WTC11 (cell line): ENCODE measurements at regions not wholly inside any gene's neighbourhood (a gene's known extent, or its start where the extent isn't known, plus 50 kb on each side); places are given as distances from the start of the nearest gene placed in this dataset.

Experiments used
- ATAC-seq: fragments of 200-7000 bp; cut with Tn5 transposase; 2 replicates; pipeline ENCODE4 v1.10.0; 2021; ENCODE audit warnings: mild to moderate bottlenecking, moderate library complexity
- CTCF ChIA-PET: fragments of 300-600 bp; sonication (Branson Sonifier 250); formaldehyde crosslinking; loops from one replicate; lab custom pipeline; 2021; ENCODE audit warnings: antibody characterized with exemption; lab: Charles Lee
- POLR2A ChIA-PET: fragments of 350-600 bp; sonication (Branson Sonifier 250); formaldehyde crosslinking; loops from one replicate; lab custom pipeline; 2021; ENCODE audit warnings: antibody characterized with exemption; lab: Charles Lee
- DNase-seq: peaks from one replicate; pipeline ENCODE4 v3.0.0; 2021; ENCODE audit warnings: low spot score
- H3K27ac Mint-ChIP-seq: 2 replicates; pipeline ENCODE4 v1.8.0; 2021; ENCODE audit warnings: mixed read lengths
- H3K27me3 Mint-ChIP-seq: 2 replicates; pipeline ENCODE4 v1.8.0; 2021; ENCODE audit warnings: low read depth, mild to moderate bottlenecking, moderate library complexity, mixed read lengths
- H3K36me3 Mint-ChIP-seq: 2 replicates; pipeline ENCODE4 v1.8.0; 2021; ENCODE audit warnings: mixed read lengths
- H3K4me1 Mint-ChIP-seq: 2 replicates; pipeline ENCODE4 v1.8.0; 2022; ENCODE audit warnings: mixed read lengths
- H3K4me3 Mint-ChIP-seq: 2 replicates; pipeline ENCODE4 v1.8.0; 2021; ENCODE audit warnings: mild to moderate bottlenecking, moderate library complexity, mixed read lengths
- H3K9me3 Mint-ChIP-seq: 2 replicates; pipeline ENCODE4 v1.8.0; 2021; ENCODE audit warnings: mixed read lengths
- CBFB ChIP-seq: sonication (generic); formaldehyde crosslinking; IDR thresholded peaks from 2 replicates; pipeline ENCODE4 v1.8.1; 2022; ENCODE audit warnings: mild to moderate bottlenecking, low read depth, missing genetic modification reagents
- CREM ChIP-seq: sonication (generic); formaldehyde crosslinking; IDR thresholded peaks from 2 replicates; pipeline ENCODE4 v1.8.1; 2022; ENCODE audit warnings: mild to moderate bottlenecking, missing genetic modification reagents, moderate library complexity
- KAT7 ChIP-seq: sonication (generic); formaldehyde crosslinking; IDR thresholded peaks from 2 replicates; pipeline ENCODE4 v1.8.1; 2023; ENCODE audit warnings: missing genetic modification reagents, mild to moderate bottlenecking, borderline replicate concordance
- MLX ChIP-seq: sonication (generic); formaldehyde crosslinking; IDR thresholded peaks from 2 replicates; pipeline ENCODE4 v1.8.1; 2023; ENCODE audit warnings: mild to moderate bottlenecking, missing genetic modification reagents, moderate library complexity
- MYBL2 ChIP-seq: sonication (generic); formaldehyde crosslinking; IDR thresholded peaks from 2 replicates; pipeline ENCODE4 v1.8.1; 2023; ENCODE audit warnings: mild to moderate bottlenecking, moderate library complexity, missing genetic modification reagents
- SOX15 ChIP-seq: fragments of 250-450 bp; sonication (Bioruptor Pico); IDR thresholded peaks from 2 replicates; pipeline ENCODE4 v1.9.0; 2021; ENCODE audit warnings: mild to moderate bottlenecking
- SP1 ChIP-seq: sonication (generic); formaldehyde crosslinking; conservative IDR thresholded peaks from 2 replicates; pipeline ENCODE4 v1.8.1; 2022; ENCODE audit warnings: missing genetic modification reagents
- USF1 ChIP-seq: sonication (generic); formaldehyde crosslinking; IDR thresholded peaks from 2 replicates; pipeline ENCODE4 v1.8.0; 2022; ENCODE audit warnings: mild to moderate bottlenecking, missing genetic modification reagents
- ZBTB21 ChIP-seq: sonication (generic); formaldehyde crosslinking; IDR thresholded peaks from 2 replicates; pipeline ENCODE4 v1.8.1; 2023; ENCODE audit warnings: mild to moderate bottlenecking, missing genetic modification reagents, borderline replicate concordance
- ZMAT4 ChIP-seq: fragments of 250-450 bp; sonication (Bioruptor Pico); IDR thresholded peaks from 2 replicates; pipeline ENCODE4 v1.9.0; 2021; ENCODE audit warnings: mild to moderate bottlenecking
- ZNF396 ChIP-seq: fragments of 250-450 bp; sonication (Bioruptor Pico); IDR thresholded peaks from 2 replicates; pipeline ENCODE4 v1.8.0; 2021; ENCODE audit warnings: mild to moderate bottlenecking, moderate library complexity, borderline replicate concordance
- ZNF416 ChIP-seq: fragments of 250-450 bp; sonication (Bioruptor Pico); IDR thresholded peaks from 2 replicates; pipeline ENCODE4 v1.9.0; 2021; ENCODE audit warnings: mild to moderate bottlenecking, inconsistent platforms
- TF ChIP-seq, protein P1 (sequence below): sonication (generic); formaldehyde crosslinking; IDR thresholded peaks from 2 replicates; pipeline ENCODE4 v1.8.0; 2022; ENCODE audit warnings: missing genetic modification reagents
- TF ChIP-seq, protein P2 (sequence below): sonication (generic); formaldehyde crosslinking; conservative IDR thresholded peaks from 2 replicates; pipeline ENCODE4 v1.8.1; 2023; ENCODE audit warnings: mild to moderate bottlenecking, low read depth, missing genetic modification reagents, moderate library complexity
- TF ChIP-seq, protein P3 (sequence below): sonication (generic); formaldehyde crosslinking; IDR thresholded peaks from 2 replicates; pipeline ENCODE4 v1.8.1; 2023; ENCODE audit warnings: mild to moderate bottlenecking, missing genetic modification reagents
- TF ChIP-seq, protein P4 (sequence below): fragments of 250-450 bp; sonication (Bioruptor Pico); IDR thresholded peaks from 2 replicates; pipeline ENCODE4 v2.1.2; 2022; ENCODE audit warnings: mild to moderate bottlenecking, moderate library complexity
- TF ChIP-seq, protein P5 (sequence below): sonication (generic); formaldehyde crosslinking; IDR thresholded peaks from 2 replicates; pipeline ENCODE4 v1.8.0; 2022; ENCODE audit warnings: mild to moderate bottlenecking, missing genetic modification reagents

- TF ChIP-seq, protein P1, sequence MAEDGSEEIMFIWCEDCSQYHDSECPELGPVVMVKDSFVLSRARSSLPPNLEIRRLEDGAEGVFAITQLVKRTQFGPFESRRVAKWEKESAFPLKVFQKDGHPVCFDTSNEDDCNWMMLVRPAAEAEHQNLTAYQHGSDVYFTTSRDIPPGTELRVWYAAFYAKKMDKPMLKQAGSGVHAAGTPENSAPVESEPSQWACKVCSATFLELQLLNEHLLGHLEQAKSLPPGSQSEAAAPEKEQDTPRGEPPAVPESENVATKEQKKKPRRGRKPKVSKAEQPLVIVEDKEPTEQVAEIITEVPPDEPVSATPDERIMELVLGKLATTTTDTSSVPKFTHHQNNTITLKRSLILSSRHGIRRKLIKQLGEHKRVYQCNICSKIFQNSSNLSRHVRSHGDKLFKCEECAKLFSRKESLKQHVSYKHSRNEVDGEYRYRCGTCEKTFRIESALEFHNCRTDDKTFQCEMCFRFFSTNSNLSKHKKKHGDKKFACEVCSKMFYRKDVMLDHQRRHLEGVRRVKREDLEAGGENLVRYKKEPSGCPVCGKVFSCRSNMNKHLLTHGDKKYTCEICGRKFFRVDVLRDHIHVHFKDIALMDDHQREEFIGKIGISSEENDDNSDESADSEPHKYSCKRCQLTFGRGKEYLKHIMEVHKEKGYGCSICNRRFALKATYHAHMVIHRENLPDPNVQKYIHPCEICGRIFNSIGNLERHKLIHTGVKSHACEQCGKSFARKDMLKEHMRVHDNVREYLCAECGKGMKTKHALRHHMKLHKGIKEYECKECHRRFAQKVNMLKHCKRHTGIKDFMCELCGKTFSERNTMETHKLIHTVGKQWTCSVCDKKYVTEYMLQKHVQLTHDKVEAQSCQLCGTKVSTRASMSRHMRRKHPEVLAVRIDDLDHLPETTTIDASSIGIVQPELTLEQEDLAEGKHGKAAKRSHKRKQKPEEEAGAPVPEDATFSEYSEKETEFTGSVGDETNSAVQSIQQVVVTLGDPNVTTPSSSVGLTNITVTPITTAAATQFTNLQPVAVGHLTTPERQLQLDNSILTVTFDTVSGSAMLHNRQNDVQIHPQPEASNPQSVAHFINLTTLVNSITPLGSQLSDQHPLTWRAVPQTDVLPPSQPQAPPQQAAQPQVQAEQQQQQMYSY (CRISPR knock-in tag), result no peak
These were observed 501.8 kb upstream of the PKDCC start (continued) for GRCh38 chr2:41546031-41546430.

- H3K27ac Mint-ChIP-seq, result no peak overlapping the region
- no peaks in the 10 kb centered on the region for H3K4me1 Mint-ChIP-seq
- POLR2A ChIA-PET, result no interaction called here
- 0 out of 2 replicates have a peak, but pooled peaks cover 3% of the 10 kb centered on the region for H3K27me3 Mint-ChIP-seq
- H3K36me3 Mint-ChIP-seq, result 0 out of 2 replicates have a peak, but pooled peaks cover 3% of the 10 kb centered on the region
- DNase-seq (no peak), ATAC-seq (no peak)
- no peak overlapping the region for H3K4me3 Mint-ChIP-seq
- CTCF ChIA-PET, result no interaction called here
- peaks cover 9% of the 10 kb centered on the region for H3K9me3 Mint-ChIP-seq
- TF ChIP-seq SP1 (CRISPR knock-in tag) (no peak), ZBTB21 (no peak)
- TF ChIP-seq, protein P2, sequence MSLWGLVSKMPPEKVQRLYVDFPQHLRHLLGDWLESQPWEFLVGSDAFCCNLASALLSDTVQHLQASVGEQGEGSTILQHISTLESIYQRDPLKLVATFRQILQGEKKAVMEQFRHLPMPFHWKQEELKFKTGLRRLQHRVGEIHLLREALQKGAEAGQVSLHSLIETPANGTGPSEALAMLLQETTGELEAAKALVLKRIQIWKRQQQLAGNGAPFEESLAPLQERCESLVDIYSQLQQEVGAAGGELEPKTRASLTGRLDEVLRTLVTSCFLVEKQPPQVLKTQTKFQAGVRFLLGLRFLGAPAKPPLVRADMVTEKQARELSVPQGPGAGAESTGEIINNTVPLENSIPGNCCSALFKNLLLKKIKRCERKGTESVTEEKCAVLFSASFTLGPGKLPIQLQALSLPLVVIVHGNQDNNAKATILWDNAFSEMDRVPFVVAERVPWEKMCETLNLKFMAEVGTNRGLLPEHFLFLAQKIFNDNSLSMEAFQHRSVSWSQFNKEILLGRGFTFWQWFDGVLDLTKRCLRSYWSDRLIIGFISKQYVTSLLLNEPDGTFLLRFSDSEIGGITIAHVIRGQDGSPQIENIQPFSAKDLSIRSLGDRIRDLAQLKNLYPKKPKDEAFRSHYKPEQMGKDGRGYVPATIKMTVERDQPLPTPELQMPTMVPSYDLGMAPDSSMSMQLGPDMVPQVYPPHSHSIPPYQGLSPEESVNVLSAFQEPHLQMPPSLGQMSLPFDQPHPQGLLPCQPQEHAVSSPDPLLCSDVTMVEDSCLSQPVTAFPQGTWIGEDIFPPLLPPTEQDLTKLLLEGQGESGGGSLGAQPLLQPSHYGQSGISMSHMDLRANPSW (CRISPR knock-in tag), result no peak
- TF ChIP-seq, protein P3, sequence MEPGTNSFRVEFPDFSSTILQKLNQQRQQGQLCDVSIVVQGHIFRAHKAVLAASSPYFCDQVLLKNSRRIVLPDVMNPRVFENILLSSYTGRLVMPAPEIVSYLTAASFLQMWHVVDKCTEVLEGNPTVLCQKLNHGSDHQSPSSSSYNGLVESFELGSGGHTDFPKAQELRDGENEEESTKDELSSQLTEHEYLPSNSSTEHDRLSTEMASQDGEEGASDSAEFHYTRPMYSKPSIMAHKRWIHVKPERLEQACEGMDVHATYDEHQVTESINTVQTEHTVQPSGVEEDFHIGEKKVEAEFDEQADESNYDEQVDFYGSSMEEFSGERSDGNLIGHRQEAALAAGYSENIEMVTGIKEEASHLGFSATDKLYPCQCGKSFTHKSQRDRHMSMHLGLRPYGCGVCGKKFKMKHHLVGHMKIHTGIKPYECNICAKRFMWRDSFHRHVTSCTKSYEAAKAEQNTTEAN, result no peak
- TF ChIP-seq, protein P1 (CRISPR knock-in tag), result no peak
These were observed 479.2 kb upstream of the PKDCC start for GRCh38 chr2:41568648-41569047.

GRCh38 chr2:41572154-41572553 lies 475.7 kb upstream of the PKDCC start:
- ChIA-PET CTCF (no interaction called here), POLR2A (no interaction called here)
- no peak for DNase-seq
- Mint-ChIP-seq H3K4me1 (no peaks in the 10 kb centered on the region), H3K4me3 (no peak overlapping the region), H3K36me3 (0 out of 2 replicates have a peak, but pooled peaks cover 3% of the 10 kb centered on the region), H3K9me3 (peaks cover 9% of the 10 kb centered on the region), H3K27ac (no peak overlapping the region), H3K27me3 (0 out of 2 replicates have a peak, but pooled peaks cover 3% of the 10 kb centered on the region)
- no peak for ATAC-seq
- TF ChIP-seq, protein P4, sequence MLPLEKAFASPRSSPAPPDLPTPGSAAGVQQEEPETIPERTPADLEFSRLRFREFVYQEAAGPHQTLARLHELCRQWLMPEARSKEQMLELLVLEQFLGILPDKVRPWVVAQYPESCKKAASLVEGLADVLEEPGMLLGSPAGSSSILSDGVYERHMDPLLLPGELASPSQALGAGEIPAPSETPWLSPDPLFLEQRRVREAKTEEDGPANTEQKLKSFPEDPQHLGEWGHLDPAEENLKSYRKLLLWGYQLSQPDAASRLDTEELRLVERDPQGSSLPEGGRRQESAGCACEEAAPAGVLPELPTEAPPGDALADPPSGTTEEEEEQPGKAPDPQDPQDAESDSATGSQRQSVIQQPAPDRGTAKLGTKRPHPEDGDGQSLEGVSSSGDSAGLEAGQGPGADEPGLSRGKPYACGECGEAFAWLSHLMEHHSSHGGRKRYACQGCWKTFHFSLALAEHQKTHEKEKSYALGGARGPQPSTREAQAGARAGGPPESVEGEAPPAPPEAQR (CRISPR knock-in tag), result no peak
- TF ChIP-seq CBFB (CRISPR knock-in tag) (no peak), USF1 (CRISPR knock-in tag) (no peak), MLX (CRISPR knock-in tag) (no peak), MYBL2 (CRISPR knock-in tag) (no peak), ZNF416 (no peak), SOX15 (CRISPR knock-in tag) (no peak), CREM (CRISPR knock-in tag) (no peak), ZNF396 (CRISPR knock-in tag) (no peak), KAT7 (CRISPR knock-in tag) (no peak), ZMAT4 (CRISPR knock-in tag) (no peak)
- TF ChIP-seq, protein P5, sequence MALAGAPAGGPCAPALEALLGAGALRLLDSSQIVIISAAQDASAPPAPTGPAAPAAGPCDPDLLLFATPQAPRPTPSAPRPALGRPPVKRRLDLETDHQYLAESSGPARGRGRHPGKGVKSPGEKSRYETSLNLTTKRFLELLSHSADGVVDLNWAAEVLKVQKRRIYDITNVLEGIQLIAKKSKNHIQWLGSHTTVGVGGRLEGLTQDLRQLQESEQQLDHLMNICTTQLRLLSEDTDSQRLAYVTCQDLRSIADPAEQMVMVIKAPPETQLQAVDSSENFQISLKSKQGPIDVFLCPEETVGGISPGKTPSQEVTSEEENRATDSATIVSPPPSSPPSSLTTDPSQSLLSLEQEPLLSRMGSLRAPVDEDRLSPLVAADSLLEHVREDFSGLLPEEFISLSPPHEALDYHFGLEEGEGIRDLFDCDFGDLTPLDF (CRISPR knock-in tag), result no peak
